H1 (cell line): ENCODE measurements at regions not wholly inside any gene's neighbourhood (a gene's known extent, or its start where the extent isn't known, plus 50 kb on each side); places are given as distances from the start of the nearest gene placed in this dataset.

Source experiments
- CTCF ChIA-PET: fragments of 300-600 bp; sonication (Branson Sonifier 250); formaldehyde crosslinking; loops from one replicate; lab custom pipeline; 2021; ENCODE audit not compliant: partially characterized antibody; lab: Charles Lee
- POLR2A ChIA-PET: fragments of 300-600 bp; sonication (Branson Sonifier 250); formaldehyde crosslinking; loops from one replicate; lab custom pipeline; 2021; ENCODE audit warnings: inconsistent platforms; ENCODE audit not compliant: partially characterized antibody; lab: Charles Lee
- DNase-seq, 2 experiments: peaks; one replicate each; pipeline versions ENCODE4 v3.0.0 to v3.0.0-alpha.2; 2010 to 2022; ENCODE audit warnings: low spot score in 2 of 2, low read depth in 1 of 2, mixed read lengths in 1 of 2
- FAIRE-seq: peaks from 2 replicates; lab custom pipeline; 2011; peaks lifted over from hg19 to GRCh38; lab: Jason Lieb, UNC
- H2AFZ ChIP-seq: 2 replicates; pipeline ENCODE4 v1.8.1; 2012; ENCODE audit warnings: low read length, inconsistent platforms
- H2AK5ac ChIP-seq: 2 replicates; pipeline ENCODE4 v1.6.1; 2013; ENCODE audit warnings: low read depth, low read length
- H2BK120ac ChIP-seq: replicated peaks from 2 replicates; pipeline ENCODE3; 2013; ENCODE audit warnings: low read depth, low read length, inconsistent platforms
- H2BK12ac ChIP-seq: 2 replicates; pipeline ENCODE4 v1.6.1; 2013; ENCODE audit warnings: low read depth, low read length
- H2BK15ac ChIP-seq: 2 replicates; pipeline ENCODE4 v1.6.1; 2013; ENCODE audit warnings: low read length
- H2BK20ac ChIP-seq: 2 replicates; pipeline ENCODE4 v1.6.1; 2013; ENCODE audit warnings: low read length
- H2BK5ac ChIP-seq: 2 replicates; pipeline ENCODE4 v1.6.1; 2013; ENCODE audit warnings: low read depth, low read length
- H3K14ac ChIP-seq: 2 replicates; pipeline ENCODE4 v1.6.1; 2013; ENCODE audit warnings: inconsistent platforms; ENCODE audit not compliant: insufficient read length
- H3K18ac ChIP-seq: 2 replicates; pipeline ENCODE4 v1.6.1; 2013; ENCODE audit warnings: low read length; ENCODE audit errors: extremely low read depth
- H3K23ac ChIP-seq: 2 replicates; pipeline ENCODE4 v1.6.1; 2013; ENCODE audit warnings: inconsistent platforms; ENCODE audit not compliant: insufficient read length
- H3K23me2 ChIP-seq: 2 replicates; pipeline ENCODE4 v1.6.1; 2013; ENCODE audit warnings: low read depth, low read length
- H3K27ac ChIP-seq: 2 replicates; pipeline ENCODE4 v1.6.1; 2011; ENCODE audit warnings: low read depth, low read length, inconsistent platforms
- H3K27me3 ChIP-seq, 4 experiments: replicated peaks in 1 of 4; 1 replicate in 1 of 4; 2 replicates in 3 of 4; pipeline versions ENCODE4 v1.6.1 to v1.8.1; 2011 to 2013; ENCODE audit warnings: low read length in 3 of 4, mild to moderate bottlenecking in 3 of 4, inconsistent platforms in 2 of 4, mixed read lengths in 2 of 4, moderate library complexity in 1 of 4; ENCODE audit not compliant: control insufficient read depth in 3 of 4, insufficient read depth in 3 of 4; ENCODE audit errors: extremely low read depth in 1 of 4
- H3K36me3 ChIP-seq, 4 experiments: 2 replicates each; pipeline versions ENCODE4 v1.6.1 to v1.8.1; 2011 to 2013; ENCODE audit warnings: mild to moderate bottlenecking in 4 of 4, low read length in 3 of 4, moderate library complexity in 2 of 4, control low read depth in 1 of 4, inconsistent platforms in 1 of 4; ENCODE audit not compliant: insufficient read depth in 4 of 4, control insufficient read depth in 2 of 4
- H3K4ac ChIP-seq: replicated peaks from 2 replicates; pipeline ENCODE3; 2013; ENCODE audit warnings: low read length, low read depth, mixed read lengths, inconsistent platforms; ENCODE audit not compliant: insufficient read length
- H3K4me1 ChIP-seq, 4 experiments: replicated peaks in 1 of 4; 1 replicate in 1 of 4; 2 replicates in 3 of 4; pipeline versions ENCODE4 v1.6.1 to v1.8.1; 2011 to 2013; ENCODE audit warnings: low read length in 3 of 4, inconsistent platforms in 2 of 4, mixed read lengths in 1 of 4; ENCODE audit not compliant: insufficient read depth in 4 of 4, control insufficient read depth in 3 of 4
- H3K4me2 ChIP-seq, 2 experiments: 2 replicates each; pipeline versions ENCODE4 v1.6.1 to v1.8.1; 2011 to 2013; ENCODE audit warnings: low read depth in 2 of 2, low read length in 2 of 2, control low read depth in 1 of 2, inconsistent platforms in 1 of 2, mild to moderate bottlenecking in 1 of 2; ENCODE audit not compliant: insufficient read depth in 1 of 2
- H3K4me3 ChIP-seq, 4 experiments: fragments of 200-600, 300-600 bp in 1 of 4; sonication (generic), shearing (Covaris generic), sonication (Bioruptor Twin) in 1 of 4; 2 replicates each; pipeline versions ENCODE4 v1.5.1 to v1.8.1; 2011 to 2016; ENCODE audit warnings: low read length in 4 of 4, low read depth in 3 of 4, control low read depth in 2 of 4, inconsistent platforms in 2 of 4, mild to moderate bottlenecking in 2 of 4, mixed read lengths in 1 of 4, moderate library complexity in 1 of 4; ENCODE audit not compliant: insufficient read depth in 2 of 4; ENCODE audit errors: extremely low read depth in 1 of 4
- H3K56ac ChIP-seq: replicated peaks from 2 replicates; pipeline ENCODE3; 2013; ENCODE audit warnings: low read depth, mild to moderate bottlenecking, mixed read lengths, low read length, inconsistent platforms; ENCODE audit not compliant: insufficient read length
- H3K79me1 ChIP-seq: 2 replicates; pipeline ENCODE4 v1.6.1; 2013; ENCODE audit warnings: low read depth, low read length, control low read depth
- H3K79me2 ChIP-seq, 2 experiments: 2 replicates each; pipeline versions ENCODE4 v1.6.1 to v1.8.1; 2012 to 2013; ENCODE audit warnings: low read length in 2 of 2, mild to moderate bottlenecking in 2 of 2, inconsistent platforms in 1 of 2; ENCODE audit not compliant: insufficient read depth in 2 of 2, control insufficient read depth in 1 of 2
- H3K9ac ChIP-seq, 4 experiments: replicated peaks in 1 of 4; 1 replicate in 1 of 4; 2 replicates in 3 of 4; pipeline versions ENCODE4 v1.6.1 to v1.8.1; 2011 to 2013; ENCODE audit warnings: low read depth in 3 of 4, low read length in 3 of 4, control low read depth in 2 of 4, mild to moderate bottlenecking in 2 of 4, moderate library complexity in 2 of 4, inconsistent platforms in 1 of 4; ENCODE audit errors: extremely low read depth in 1 of 4
- H3K9me3 ChIP-seq, 2 experiments: 2 replicates each; pipeline versions ENCODE4 v1.6.1 to v1.8.1; 2012 to 2013; ENCODE audit warnings: mild to moderate bottlenecking in 2 of 2, moderate library complexity in 2 of 2, control low read depth in 1 of 2, inconsistent platforms in 1 of 2, low read depth in 1 of 2, low read length in 1 of 2, mixed read lengths in 1 of 2; ENCODE audit not compliant: insufficient read depth in 2 of 2
- H4K20me1 ChIP-seq, 2 experiments: replicated peaks in 1 of 2; 2 replicates each; pipeline versions ENCODE3 to v1.8.1; 2011 to 2013; ENCODE audit warnings: inconsistent platforms in 2 of 2, low read length in 2 of 2, mild to moderate bottlenecking in 1 of 2; ENCODE audit not compliant: insufficient read depth in 2 of 2, control insufficient read depth in 1 of 2
- H4K5ac ChIP-seq: 2 replicates; pipeline ENCODE4 v1.6.1; 2013; ENCODE audit warnings: low read length, low read depth, mixed read lengths, inconsistent platforms; ENCODE audit not compliant: insufficient read length
- H4K8ac ChIP-seq: 2 replicates; pipeline ENCODE4 v1.8.0; 2013; ENCODE audit warnings: mild to moderate bottlenecking, moderate library complexity, low read length, inconsistent platforms; ENCODE audit not compliant: insufficient read depth; ENCODE audit errors: extremely low read depth
- H4K91ac ChIP-seq: replicated peaks from 2 replicates; pipeline ENCODE3; 2013; ENCODE audit warnings: low read length, mixed read lengths, inconsistent platforms; ENCODE audit not compliant: insufficient read length
- CTBP2 ChIP-seq: IDR thresholded peaks from 2 replicates; pipeline ENCODE4 v1.7.0; 2011; ENCODE audit warnings: borderline replicate concordance, mild to moderate bottlenecking, moderate library complexity, mixed read lengths, low read length; ENCODE audit not compliant: insufficient read depth, insufficient read length
- EGR1 ChIP-seq: IDR thresholded peaks from 2 replicates; pipeline ENCODE4 v1.6.1; 2011; ENCODE audit warnings: low read depth, low read length, borderline replicate concordance
- SP2 ChIP-seq: IDR thresholded peaks from 2 replicates; pipeline ENCODE4 v1.6.1; 2012; ENCODE audit warnings: mild to moderate bottlenecking, low read length, inconsistent platforms
- TAF1 ChIP-seq: IDR thresholded peaks from 2 replicates; pipeline ENCODE4 v1.6.1; 2011; ENCODE audit warnings: mild to moderate bottlenecking, low read depth, low read length
- TEAD4 ChIP-seq: IDR thresholded peaks from 2 replicates; pipeline ENCODE4 v1.6.1; 2012; ENCODE audit warnings: low read depth, low read length, inconsistent platforms, mixed read lengths
- WGBS, 2 experiments: shearing (Covaris generic) in 1 of 2; methylation state at CpG; one replicate each; pipeline versions ENCODE4 v1.1.6 to v1.1.7; 2013 to 2015; ENCODE audit warnings: low lambda C conversion rate in 2 of 2, mixed read lengths in 2 of 2, inconsistent platforms in 1 of 2, low coverage in 1 of 2, missing lambda C conversion rate in 1 of 2; ENCODE audit not compliant: insufficient replicate concordance in 2 of 2, insufficient coverage in 1 of 2, insufficient read length in 1 of 2; ENCODE audit errors: extremely low coverage in 1 of 2, missing lambda C conversion rate in 1 of 2; 5-methylcytosine and 5-hydroxymethylcytosine counted together

- CTCF ChIA-PET = interaction anchor here (0.6 kb wide), 1 partner anchor 679 kb away, joined by 3 read pairs; no protein-coding TSS in a partner anchor
- no peak overlapping the region for H3K4me2 ChIP-seq
- H3K23ac ChIP-seq = no peak overlapping the region
- 95% methylated on average over 4 of the region's 4 CpGs; no CpG with 5 or more reads in 1 of the 2 experiments for WGBS, 2 experiments
- H3K4me3 ChIP-seq = no peak overlapping the region
- H2AFZ ChIP-seq = 0 out of 2 replicates have a peak overlapping the region, but pooled peaks have one; percentile 20
- no peak for DNase-seq
- no peaks in the 10 kb centered on the region; a peak in 1 of 7 replicates for H3K4me1 ChIP-seq
- no peak overlapping the region for H3K18ac ChIP-seq
- H2AK5ac ChIP-seq = no peak overlapping the region
- no peak overlapping the region for H3K4ac ChIP-seq
- no peak overlapping the region for H2BK5ac ChIP-seq
- FAIRE-seq = no peak
- no peak overlapping the region for H2BK15ac ChIP-seq
- H3K9ac ChIP-seq = no peak overlapping the region
- H3K9me3 ChIP-seq = no peaks in the 10 kb centered on the region; a peak in 1 of 4 replicates
- no peak overlapping the region for H3K14ac ChIP-seq
- H4K8ac ChIP-seq = no peak overlapping the region
- H3K56ac ChIP-seq = no peak overlapping the region
- no peak overlapping the region for H2BK12ac ChIP-seq
- H3K27ac ChIP-seq = no peak overlapping the region
- H4K20me1 ChIP-seq = no peaks in the 10 kb centered on the region
- POLR2A ChIA-PET = no interaction called here
- no peak overlapping the region for H4K5ac ChIP-seq
- H2BK120ac ChIP-seq = no peak overlapping the region
- no peaks in the 10 kb centered on the region for H3K79me2 ChIP-seq
- H4K91ac ChIP-seq = no peak overlapping the region
- H3K23me2 ChIP-seq = no peaks in the 10 kb centered on the region
- no peaks in the 10 kb centered on the region for H3K36me3 ChIP-seq
- H3K27me3 ChIP-seq = no peaks in the 10 kb centered on the region
- TF ChIP-seq CTBP2 = no peak
- TF ChIP-seq TEAD4 = no peak
- no peak for TF ChIP-seq SP2
- no peak for TF ChIP-seq EGR1
- TF ChIP-seq TAF1 = no peak
- H2BK20ac ChIP-seq = no peak overlapping the region
- H3K79me1 ChIP-seq = no peaks in the 10 kb centered on the region
Observed at GRCh38 chr20:7392542-7393206, 547.6 kb downstream of the HAO1 start.
